NB4 (cell line): ENCODE measurements at regions not wholly inside any gene's neighbourhood (a gene's known extent, or its start where the extent isn't known, plus 50 kb on each side); places are given as distances from the start of the nearest gene placed in this dataset.

Experiments used
- DNase-seq: peaks from one replicate; pipeline ENCODE4 v3.0.0; 2010; ENCODE audit warnings: low read depth
- H3K4me3 ChIP-seq: one replicate; pipeline ENCODE4 v1.5.1; 2011; ENCODE audit warnings: mild to moderate bottlenecking, low read depth, low read length, moderate library complexity
- MAX ChIP-seq: IDR thresholded peaks from 2 replicates; pipeline ENCODE4 v1.6.1; 2011; ENCODE audit warnings: low read depth, low read length
- MYC ChIP-seq: IDR thresholded peaks from 2 replicates; pipeline ENCODE4 v1.6.1; 2011; ENCODE audit warnings: low read depth, low read length
- POLR2A ChIP-seq: IDR thresholded peaks from 2 replicates; pipeline ENCODE4 v1.6.1; 2011; ENCODE audit warnings: mild to moderate bottlenecking; ENCODE audit not compliant: insufficient read length; ENCODE audit errors: extremely low read depth
- TF ChIP-seq, protein P1 (sequence below): IDR thresholded peaks from one replicate; pipeline ENCODE4 v1.5.1; 2012; ENCODE audit warnings: low read depth, low read length

GRCh38 chr4:14592950-14593349 is 409.3 kb upstream of the CPEB2 start:
- no peak overlapping the region for H3K4me3 ChIP-seq
- TF ChIP-seq MAX (no peak), POLR2A (no peak), MYC (no peak)
- TF ChIP-seq, protein P1, sequence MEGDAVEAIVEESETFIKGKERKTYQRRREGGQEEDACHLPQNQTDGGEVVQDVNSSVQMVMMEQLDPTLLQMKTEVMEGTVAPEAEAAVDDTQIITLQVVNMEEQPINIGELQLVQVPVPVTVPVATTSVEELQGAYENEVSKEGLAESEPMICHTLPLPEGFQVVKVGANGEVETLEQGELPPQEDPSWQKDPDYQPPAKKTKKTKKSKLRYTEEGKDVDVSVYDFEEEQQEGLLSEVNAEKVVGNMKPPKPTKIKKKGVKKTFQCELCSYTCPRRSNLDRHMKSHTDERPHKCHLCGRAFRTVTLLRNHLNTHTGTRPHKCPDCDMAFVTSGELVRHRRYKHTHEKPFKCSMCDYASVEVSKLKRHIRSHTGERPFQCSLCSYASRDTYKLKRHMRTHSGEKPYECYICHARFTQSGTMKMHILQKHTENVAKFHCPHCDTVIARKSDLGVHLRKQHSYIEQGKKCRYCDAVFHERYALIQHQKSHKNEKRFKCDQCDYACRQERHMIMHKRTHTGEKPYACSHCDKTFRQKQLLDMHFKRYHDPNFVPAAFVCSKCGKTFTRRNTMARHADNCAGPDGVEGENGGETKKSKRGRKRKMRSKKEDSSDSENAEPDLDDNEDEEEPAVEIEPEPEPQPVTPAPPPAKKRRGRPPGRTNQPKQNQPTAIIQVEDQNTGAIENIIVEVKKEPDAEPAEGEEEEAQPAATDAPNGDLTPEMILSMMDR: no peak
- no peak for DNase-seq

- no peak overlapping the region for H3K4me3 ChIP-seq
- no peak for TF ChIP-seq MAX
- no peak for TF ChIP-seq POLR2A
- no peak for TF ChIP-seq MYC
- TF ChIP-seq, protein P1: no peak
- no peak for DNase-seq
These were observed 406.3 kb upstream of the CPEB2 start for GRCh38 chr4:14596028-14596427.

- DNase-seq: no peak
- no peak overlapping the region for H3K4me3 ChIP-seq
- TF ChIP-seq MYC (no peak), POLR2A (no peak), MAX (no peak)
- TF ChIP-seq, protein P1: no peak
These were observed 405.8 kb upstream of the CPEB2 start for GRCh38 chr4:14596437-14596836.

- H3K4me3 ChIP-seq: no peak overlapping the region
- no peak for DNase-seq
- TF ChIP-seq POLR2A: no peak
- TF ChIP-seq MYC: no peak
- TF ChIP-seq MAX: no peak
- TF ChIP-seq, protein P1: peak; percentile 27
These were observed 405.4 kb upstream of the CPEB2 start for GRCh38 chr4:14596904-14597303.

DNA sequence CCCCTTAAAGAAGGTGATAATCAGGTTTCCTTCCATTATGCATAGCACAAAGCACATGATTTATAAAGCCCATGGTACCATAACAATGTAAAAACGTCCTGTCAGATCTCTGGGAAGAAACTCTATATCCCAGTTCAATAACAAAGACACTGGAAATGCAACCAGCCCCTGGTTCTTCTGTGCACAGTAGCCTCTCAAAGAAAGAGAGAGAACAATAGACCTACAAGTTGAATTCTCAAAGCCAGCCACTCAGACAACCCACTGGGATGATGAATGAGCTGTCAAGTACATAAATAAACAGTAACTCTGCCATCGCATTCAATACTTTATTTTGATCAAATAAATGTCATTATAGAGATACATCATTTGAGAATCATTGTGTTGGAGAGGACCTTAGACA is 400.1 kb upstream of the CPEB2 start:
- no peak for DNase-seq
- TF ChIP-seq MYC (no peak), MAX (no peak), POLR2A (no peak)
- TF ChIP-seq, protein P1: no peak

DNA sequence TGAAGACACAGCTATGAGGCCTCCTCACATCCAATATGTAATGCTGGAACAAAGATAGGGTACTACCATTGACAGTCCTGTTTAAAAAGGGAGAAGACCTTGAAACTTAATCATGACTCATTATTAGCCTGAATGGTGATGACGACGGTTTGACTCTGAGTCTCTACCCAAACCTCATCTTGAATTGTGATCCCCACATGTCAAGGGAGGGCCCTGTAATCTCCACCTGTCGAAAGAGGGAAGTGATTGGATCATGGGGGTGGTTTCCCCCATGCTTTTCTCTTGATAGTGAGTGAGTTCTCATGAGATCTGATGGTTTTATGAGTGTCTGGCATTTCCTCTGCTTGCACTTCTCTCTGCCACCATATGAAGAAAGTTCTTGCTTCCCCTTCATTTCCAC is 395.3 kb upstream of the CPEB2 start:
- DNase-seq: no peak
- no peak overlapping the region for H3K4me3 ChIP-seq
- TF ChIP-seq, protein P1: no peak
- TF ChIP-seq POLR2A (no peak), MYC (no peak), MAX (no peak)

More for the DNA sequence above, 400.1 kb upstream of the CPEB2 start:
- H3K4me3 ChIP-seq: no peak overlapping the region
